DOHH2 (cell line): ENCODE measurements at regions not wholly inside any gene's neighbourhood (a gene's known extent, or its start where the extent isn't known, plus 50 kb on each side); places are given as distances from the start of the nearest gene placed in this dataset.

ENCODE experiments used
- H3F3A ChIP-seq: fragments of 200-600 bp; sonication (generic), shearing (Covaris generic); 2 replicates; pipeline ENCODE4 v1.6.0; 2016; ENCODE audit warnings: antibody characterized with exemption, mild to moderate bottlenecking; ENCODE audit not compliant: control insufficient read depth, insufficient read depth
- H3K27ac ChIP-seq: fragments of 200-600 bp; sonication (generic); 2 replicates; pipeline ENCODE4 v1.5.1; 2014; ENCODE audit warnings: low read depth, mild to moderate bottlenecking, low read length, moderate library complexity
- H3K27me3 ChIP-seq: fragments of 200-600 bp; sonication (generic); 2 replicates; pipeline ENCODE4 v1.6.1; 2014; ENCODE audit warnings: mild to moderate bottlenecking, low read length, mixed read lengths; ENCODE audit not compliant: control insufficient read depth
- H3K36me3 ChIP-seq: fragments of 200-600 bp; sonication (generic); 2 replicates; pipeline ENCODE4 v1.6.1; 2014; ENCODE audit warnings: mild to moderate bottlenecking, low read length, moderate library complexity, mixed read lengths; ENCODE audit not compliant: control insufficient read depth
- H3K4me1 ChIP-seq: fragments of 200-600 bp; sonication (generic); 2 replicates; pipeline ENCODE4 v1.6.1; 2014; ENCODE audit warnings: mild to moderate bottlenecking, low read length, mixed read lengths; ENCODE audit not compliant: control insufficient read depth
- H3K4me2 ChIP-seq: fragments of 200-600 bp; sonication (generic); 2 replicates; pipeline ENCODE4 v1.6.0; 2014; ENCODE audit warnings: mild to moderate bottlenecking, low read length, moderate library complexity
- H3K4me3 ChIP-seq: fragments of 200-600 bp; sonication (generic); 2 replicates; pipeline ENCODE4 v1.5.1; 2014; ENCODE audit warnings: mild to moderate bottlenecking, low read length, mixed read lengths
- H3K79me2 ChIP-seq: fragments of 200-600 bp; sonication (generic); 2 replicates; pipeline ENCODE4 v1.6.1; 2014; ENCODE audit warnings: mild to moderate bottlenecking, low read length, mixed read lengths; ENCODE audit not compliant: control insufficient read depth
- H3K9me2 ChIP-seq: fragments of 200-600 bp; sonication (generic); replicated peaks from 2 replicates; pipeline ENCODE4 v1.6.1; 2014; ENCODE audit warnings: mild to moderate bottlenecking, low read length, mixed read lengths; ENCODE audit not compliant: control insufficient read depth
- H3K9me3 ChIP-seq: fragments of 200-600 bp; sonication (generic); 2 replicates; pipeline ENCODE4 v1.6.1; 2014; ENCODE audit warnings: antibody characterized with exemption, low read length, mixed read lengths; ENCODE audit not compliant: control insufficient read depth, insufficient read depth
- H4K20me1 ChIP-seq: fragments of 200-600 bp; sonication (generic); 2 replicates; pipeline ENCODE4 v1.6.0; 2014; ENCODE audit warnings: low read depth, mild to moderate bottlenecking, antibody characterized with exemption, low read length, moderate library complexity; ENCODE audit not compliant: control insufficient read depth, insufficient read depth
- CTCF ChIP-seq: fragments of 200-600 bp; sonication (generic); IDR thresholded peaks from one replicate; pipeline ENCODE4 v1.5.1; 2014; ENCODE audit warnings: antibody characterized with exemption, mild to moderate bottlenecking, low read depth, low read length; ENCODE audit not compliant: poor library complexity, severe bottlenecking
- EZH2phosphoT487 ChIP-seq: fragments of 200-600 bp; sonication (generic); IDR thresholded peaks from 2 replicates; pipeline ENCODE4 v1.6.1; 2017; ENCODE audit warnings: borderline replicate concordance, mild to moderate bottlenecking, antibody characterized with exemption, low read length, moderate library complexity, mixed read lengths

DNA sequence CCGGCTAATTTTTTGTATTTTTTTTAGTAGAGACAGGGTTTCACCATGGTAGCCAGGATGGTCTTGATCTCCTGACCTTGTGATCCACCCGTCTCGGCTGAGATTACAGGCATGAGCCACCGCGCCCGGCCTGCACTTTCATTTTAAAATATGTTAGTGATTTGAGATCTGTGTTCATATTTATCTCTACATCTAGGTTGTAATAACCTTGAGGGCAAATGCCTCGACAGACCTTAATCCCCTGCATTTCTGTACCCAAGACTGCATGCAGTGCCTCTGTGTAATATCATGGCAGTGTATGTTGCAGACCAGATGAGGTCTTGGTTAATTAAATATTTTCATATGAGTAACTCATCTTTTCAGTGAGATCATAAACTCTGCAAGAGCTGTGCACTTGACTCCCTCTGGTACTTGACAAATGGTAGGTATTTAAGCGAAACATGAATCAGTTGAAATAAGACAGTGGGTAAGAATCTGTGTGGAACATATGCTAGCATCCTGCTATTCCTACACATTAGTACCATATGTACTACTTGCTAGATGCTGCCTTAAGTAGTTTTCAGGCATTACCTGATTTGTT is 673.9 kb upstream of the ANKRD30A start:
- TF ChIP-seq EZH2phosphoT487, result no peak
- no peak for TF ChIP-seq CTCF
- no peak overlapping the region for H3K4me2 ChIP-seq
- H3K9me3 ChIP-seq, result no peaks in the 10 kb centered on the region
- no peaks in the 10 kb centered on the region for H3K4me1 ChIP-seq
- H3K9me2 ChIP-seq, result no peaks in the 10 kb centered on the region
- H3K4me3 ChIP-seq, result no peak overlapping the region
- H3F3A ChIP-seq, result no peaks in the 10 kb centered on the region
- H3K27ac ChIP-seq, result no peak overlapping the region
- no peaks in the 10 kb centered on the region for H4K20me1 ChIP-seq
- H3K79me2 ChIP-seq, result no peaks in the 10 kb centered on the region
- H3K27me3 ChIP-seq, result no peaks in the 10 kb centered on the region
- H3K36me3 ChIP-seq, result no peaks in the 10 kb centered on the region

DNA sequence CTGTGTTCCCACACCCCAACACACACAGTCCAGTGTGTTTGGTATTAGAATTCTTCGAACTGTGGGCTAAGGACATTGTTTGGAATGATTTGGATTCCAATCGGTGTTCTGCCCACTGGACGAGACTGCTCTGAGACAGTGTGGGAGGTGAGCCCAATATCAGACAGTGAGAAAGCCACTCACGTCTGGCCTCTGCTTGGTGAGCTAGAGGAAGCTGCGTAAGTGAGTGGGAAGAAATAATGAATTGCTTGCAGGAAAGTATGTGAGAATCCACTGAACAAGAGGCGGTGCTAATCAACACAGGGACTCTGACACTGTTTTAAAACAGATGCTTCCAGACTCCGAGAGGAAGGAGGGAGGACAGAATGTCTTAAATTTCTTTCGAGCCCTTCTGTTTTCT is 675.0 kb upstream of the ANKRD30A start:
- Histone ChIP-seq H3K27me3 (no peaks in the 10 kb centered on the region), H3K4me3 (no peak overlapping the region), H3K9me3 (no peaks in the 10 kb centered on the region), H3K36me3 (no peaks in the 10 kb centered on the region), H3K4me2 (no peak overlapping the region), H3K9me2 (no peaks in the 10 kb centered on the region), H4K20me1 (no peaks in the 10 kb centered on the region), H3K27ac (no peak overlapping the region), H3F3A (no peaks in the 10 kb centered on the region), H3K79me2 (no peaks in the 10 kb centered on the region), H3K4me1 (no peaks in the 10 kb centered on the region)
- TF ChIP-seq CTCF (no peak), EZH2phosphoT487 (no peak)

- no peak overlapping the region for H3K27ac ChIP-seq
- no peaks in the 10 kb centered on the region for H3K9me3 ChIP-seq
- H3K9me2 ChIP-seq, result no peaks in the 10 kb centered on the region
- no peak overlapping the region for H3K4me3 ChIP-seq
- TF ChIP-seq EZH2phosphoT487 (no peak), CTCF (no peak)
- no peaks in the 10 kb centered on the region for H3K27me3 ChIP-seq
- no peaks in the 10 kb centered on the region for H4K20me1 ChIP-seq
- no peaks in the 10 kb centered on the region for H3K36me3 ChIP-seq
- no peaks in the 10 kb centered on the region for H3F3A ChIP-seq
- no peaks in the 10 kb centered on the region for H3K79me2 ChIP-seq
- no peaks in the 10 kb centered on the region for H3K4me1 ChIP-seq
- H3K4me2 ChIP-seq, result no peak overlapping the region
Observed at GRCh38 chr10:36448760-36449691, 676.4 kb upstream of the ANKRD30A start.
